ENCODE measurements at regions not wholly inside any gene's neighbourhood (a gene's known extent, or its start where the extent isn't known, plus 50 kb on each side); places are given as distances from the start of the nearest gene placed in this dataset.

DNA sequence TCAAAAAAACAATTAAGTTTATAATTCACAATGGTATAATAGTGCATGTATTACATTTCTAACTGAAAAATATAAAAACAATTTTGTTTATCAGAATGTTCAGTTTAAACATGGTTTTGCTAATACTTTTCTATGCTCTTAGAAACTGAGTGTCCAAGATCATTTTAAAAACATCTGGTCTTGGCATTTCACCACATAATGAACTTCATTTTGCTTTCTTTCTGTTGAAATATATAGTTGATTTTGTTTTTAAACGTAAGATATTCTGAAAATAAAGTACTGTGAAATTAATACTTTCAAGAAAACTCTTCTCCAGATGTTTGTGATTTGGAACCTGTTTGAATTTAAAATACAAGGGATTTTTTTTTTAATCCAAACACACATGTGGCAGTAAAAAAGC is 264.4 kb downstream of the COL12A1 start:
- Histone ChIP-seq H3K9ac (no peak overlapping the region), H4K20me1 (ENCODE audit: low read depth) (no peaks in the 10 kb centered on the region), H3K27me3 (no peaks in the 10 kb centered on the region), H3K4me2 (no peak overlapping the region), H3F3A (ENCODE audit: low read depth) (no peaks in the 10 kb centered on the region), H3K4me3 (no peak overlapping the region), H3K4me1 (peaks cover 6% of the 10 kb centered on the region), H3K9me3 (ENCODE audit: low read depth) (no peaks in the 10 kb centered on the region), H3K27ac (no peak overlapping the region), H2AFZ (replicated peaks) (no peak overlapping the region), H3K36me3 (no peaks in the 10 kb centered on the region), H3K79me2 (ENCODE audit: low read depth) (no peaks in the 10 kb centered on the region)
- H3K27me3 Mint-ChIP-seq (ENCODE audit: insufficient read depth, low read depth) = no peaks in the 10 kb centered on the region
- H3K4me1 Mint-ChIP-seq = no peaks in the 10 kb centered on the region
- H3K9me3 Mint-ChIP-seq = no peaks in the 10 kb centered on the region
- TF ChIP-seq, protein P1, sequence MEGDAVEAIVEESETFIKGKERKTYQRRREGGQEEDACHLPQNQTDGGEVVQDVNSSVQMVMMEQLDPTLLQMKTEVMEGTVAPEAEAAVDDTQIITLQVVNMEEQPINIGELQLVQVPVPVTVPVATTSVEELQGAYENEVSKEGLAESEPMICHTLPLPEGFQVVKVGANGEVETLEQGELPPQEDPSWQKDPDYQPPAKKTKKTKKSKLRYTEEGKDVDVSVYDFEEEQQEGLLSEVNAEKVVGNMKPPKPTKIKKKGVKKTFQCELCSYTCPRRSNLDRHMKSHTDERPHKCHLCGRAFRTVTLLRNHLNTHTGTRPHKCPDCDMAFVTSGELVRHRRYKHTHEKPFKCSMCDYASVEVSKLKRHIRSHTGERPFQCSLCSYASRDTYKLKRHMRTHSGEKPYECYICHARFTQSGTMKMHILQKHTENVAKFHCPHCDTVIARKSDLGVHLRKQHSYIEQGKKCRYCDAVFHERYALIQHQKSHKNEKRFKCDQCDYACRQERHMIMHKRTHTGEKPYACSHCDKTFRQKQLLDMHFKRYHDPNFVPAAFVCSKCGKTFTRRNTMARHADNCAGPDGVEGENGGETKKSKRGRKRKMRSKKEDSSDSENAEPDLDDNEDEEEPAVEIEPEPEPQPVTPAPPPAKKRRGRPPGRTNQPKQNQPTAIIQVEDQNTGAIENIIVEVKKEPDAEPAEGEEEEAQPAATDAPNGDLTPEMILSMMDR (IDR thresholded peaks at IDR 0.05) = no peak
- TF ChIP-seq EZH2 (IDR thresholded peaks at IDR 0.05) (no peak), EZH2phosphoT487 (IDR thresholded peaks at IDR 0.05) (no peak)
- H3K36me3 Mint-ChIP-seq = no peaks in the 10 kb centered on the region
- DNase-seq (ENCODE audit: low spot score) = no peak
- no peak overlapping the region for H3K4me3 Mint-ChIP-seq
- H3K27ac Mint-ChIP-seq = no peak overlapping the region

GRCh38 chr6:74939721-74940620 is 265.9 kb downstream of the COL12A1 start:
- no peaks in the 10 kb centered on the region for H3K4me1 Mint-ChIP-seq
- Histone ChIP-seq H3K4me3 (no peak overlapping the region), H2AFZ (replicated peaks) (peak overlapping the region; percentile 17), H3K36me3 (no peaks in the 10 kb centered on the region), H3K9me3 (ENCODE audit: low read depth) (no peaks in the 10 kb centered on the region), H3K4me2 (no peak overlapping the region), H3F3A (ENCODE audit: low read depth) (no peaks in the 10 kb centered on the region), H3K9ac (no peak overlapping the region), H3K4me1 (peaks cover 4% of the 10 kb centered on the region), H3K27ac (no peak overlapping the region), H3K79me2 (ENCODE audit: low read depth) (no peaks in the 10 kb centered on the region), H4K20me1 (ENCODE audit: low read depth) (no peaks in the 10 kb centered on the region), H3K27me3 (no peaks in the 10 kb centered on the region)
- H3K27me3 Mint-ChIP-seq (ENCODE audit: insufficient read depth, low read depth) = no peaks in the 10 kb centered on the region
- TF ChIP-seq, protein P1 (IDR thresholded peaks at IDR 0.05) = no peak
- no peak for TF ChIP-seq EZH2 (IDR thresholded peaks at IDR 0.05)
- TF ChIP-seq EZH2phosphoT487 (IDR thresholded peaks at IDR 0.05) = no peak
- H3K36me3 Mint-ChIP-seq = no peaks in the 10 kb centered on the region
- H3K27ac Mint-ChIP-seq = no peak overlapping the region
- H3K4me3 Mint-ChIP-seq = no peak overlapping the region
- DNase-seq (ENCODE audit: low spot score) = no peak
- H3K9me3 Mint-ChIP-seq = no peaks in the 10 kb centered on the region

DNA sequence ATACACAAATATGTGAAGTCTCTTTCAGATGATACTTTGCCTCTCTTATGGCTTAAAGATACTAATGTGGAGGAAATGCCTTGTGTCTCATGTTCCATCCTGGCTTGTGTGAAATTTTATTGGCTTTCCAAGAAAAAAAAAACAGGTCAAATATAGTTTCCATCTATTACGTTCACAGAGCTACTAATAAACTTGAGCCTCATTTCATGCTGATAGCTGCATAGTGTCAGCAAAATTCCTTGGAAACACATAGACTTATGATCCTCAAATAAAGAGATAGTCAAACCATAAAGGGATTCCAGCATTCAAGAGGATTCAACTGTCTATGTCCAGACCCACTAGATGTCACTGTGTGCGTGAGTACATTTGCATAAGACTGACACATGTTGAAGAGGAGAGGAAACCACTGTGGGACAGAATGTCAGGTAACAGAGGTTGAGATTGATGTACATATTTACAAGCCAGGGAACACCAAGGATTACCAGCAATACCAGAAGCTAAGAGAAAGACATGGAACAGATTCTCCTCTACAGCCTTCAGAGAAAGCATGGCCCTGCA is 266.6 kb downstream of the COL12A1 start:
- no peaks in the 10 kb centered on the region for H3K79me2 ChIP-seq (ENCODE audit: low read depth)
- peak; percentile 13 for DNase-seq (ENCODE audit: low spot score)
- H3K27me3 ChIP-seq = no peaks in the 10 kb centered on the region
- no peaks in the 10 kb centered on the region for H3K36me3 Mint-ChIP-seq
- H4K20me1 ChIP-seq (ENCODE audit: low read depth) = no peaks in the 10 kb centered on the region
- no peak overlapping the region for H3K9ac ChIP-seq
- H3K9me3 Mint-ChIP-seq = no peaks in the 10 kb centered on the region
- no peaks in the 10 kb centered on the region for H3K9me3 ChIP-seq (ENCODE audit: low read depth)
- no peaks in the 10 kb centered on the region for H3K27me3 Mint-ChIP-seq (ENCODE audit: insufficient read depth, low read depth)
- H2AFZ ChIP-seq (replicated peaks) = peak overlapping the region; percentile 17
- no peak overlapping the region for H3K4me3 Mint-ChIP-seq
- no peak overlapping the region for H3K4me2 ChIP-seq
- no peaks in the 10 kb centered on the region for H3K36me3 ChIP-seq
- no peak overlapping the region for H3K4me3 ChIP-seq
- no peaks in the 10 kb centered on the region for H3F3A ChIP-seq (ENCODE audit: low read depth)
- H3K4me1 Mint-ChIP-seq = no peaks in the 10 kb centered on the region
- H3K27ac ChIP-seq = no peak overlapping the region
- no peak for TF ChIP-seq EZH2phosphoT487 (IDR thresholded peaks at IDR 0.05)
- TF ChIP-seq, protein P1 (IDR thresholded peaks at IDR 0.05) = peak; percentile 22
- H3K4me1 ChIP-seq = no peaks in the 10 kb centered on the region
- no peak overlapping the region for H3K27ac Mint-ChIP-seq
